Retinal pigment epithelial cell (primary cell): ENCODE measurements at regions not wholly inside any gene's neighbourhood (a gene's known extent, or its start where the extent isn't known, plus 50 kb on each side); places are given as distances from the start of the nearest gene placed in this dataset.

Experiments used
- DNase-seq: peaks from one replicate; pipeline ENCODE4 v3.0.0-alpha.2; 2010; ENCODE audit warnings: low read depth
- H3K4me3 ChIP-seq: 2 replicates; pipeline ENCODE4 v1.5.1; 2011; ENCODE audit warnings: mild to moderate bottlenecking, low read length, control low read depth, moderate library complexity
- CTCF ChIP-seq: conservative IDR thresholded peaks from 2 replicates; pipeline ENCODE4 v1.5.1; 2011; ENCODE audit warnings: low read depth, low read length, control low read depth, inconsistent platforms

GRCh38 chr1:219689774-219690173 lies 76.9 kb upstream of the ZC3H11B start:
- no peak for TF ChIP-seq CTCF
- no peak for DNase-seq

GRCh38 chr1:219687779-219688178 lies 74.9 kb upstream of the ZC3H11B start:
- DNase-seq = no peak

More at GRCh38 chr1:219689774-219690173, 76.9 kb upstream of the ZC3H11B start:
- H3K4me3 ChIP-seq = no peak overlapping the region

GRCh38 chr1:219686171-219686570 lies 73.3 kb upstream of the ZC3H11B start:
- no peak for DNase-seq
- no peak overlapping the region for H3K4me3 ChIP-seq
- no peak for TF ChIP-seq CTCF

More at GRCh38 chr1:219687779-219688178, 74.9 kb upstream of the ZC3H11B start:
- TF ChIP-seq CTCF = no peak
- no peak overlapping the region for H3K4me3 ChIP-seq

GRCh38 chr1:219682788-219683187 lies 69.9 kb upstream of the ZC3H11B start:
- no peak for DNase-seq
- TF ChIP-seq CTCF = no peak
- no peak overlapping the region for H3K4me3 ChIP-seq

- no peak overlapping the region for H3K4me3 ChIP-seq
- no peak for TF ChIP-seq CTCF
- no peak for DNase-seq
Observed at GRCh38 chr1:219681876-219682275, 69.0 kb upstream of the ZC3H11B start.

GRCh38 chr1:219676012-219676765 lies 63.3 kb upstream of the ZC3H11B start:
- no peak for DNase-seq
- no peak for TF ChIP-seq CTCF

GRCh38 chr1:219670426-219671149 lies 57.7 kb upstream of the ZC3H11B start:
- TF ChIP-seq CTCF = no peak
- no peak overlapping the region for H3K4me3 ChIP-seq
- no peak for DNase-seq

More at GRCh38 chr1:219676012-219676765, 63.3 kb upstream of the ZC3H11B start:
- no peak overlapping the region for H3K4me3 ChIP-seq
